GM12875 (cell line): ENCODE measurements at regions not wholly inside any gene's neighbourhood (a gene's known extent, or its start where the extent isn't known, plus 50 kb on each side); places are given as distances from the start of the nearest gene placed in this dataset.
"Not testable (repeated sequence)": the region's sequence is repeated elsewhere in the genome, so short reads cannot be mapped to it uniquely, and the experiment has no call there.

Experiments
- H3K4me3 ChIP-seq: one replicate; pipeline ENCODE4 v1.5.1; 2011; ENCODE audit warnings: low read depth, low read length, control low read depth
- CTCF ChIP-seq: IDR thresholded peaks from 2 replicates; pipeline ENCODE4 v1.5.1; 2011; ENCODE audit warnings: low read depth, mild to moderate bottlenecking, control low read depth, inconsistent platforms, low read length, moderate library complexity, borderline replicate concordance; ENCODE audit not compliant: insufficient read depth

GRCh38 chr21:22352088-22352487 is 1353.9 kb downstream of the NCAM2 start:
- H3K4me3 ChIP-seq, result no peak overlapping the region
- TF ChIP-seq CTCF, result no peak

GRCh38 chr21:22355949-22356348 is 1357.7 kb downstream of the NCAM2 start:
- TF ChIP-seq CTCF, result no peak
- H3K4me3 ChIP-seq, result no peak overlapping the region

- TF ChIP-seq CTCF, result no peak
- H3K4me3 ChIP-seq, result no peak overlapping the region
These were observed 1358.5 kb downstream of the NCAM2 start for GRCh38 chr21:22356663-22357062.

- not testable (repeated sequence) for H3K4me3 ChIP-seq
These were observed 1361.4 kb downstream of the NCAM2 start for GRCh38 chr21:22359599-22359998.

GRCh38 chr21:22363504-22363903 is 1365.3 kb downstream of the NCAM2 start:
- H3K4me3 ChIP-seq, result no peak overlapping the region
- no peak for TF ChIP-seq CTCF

- TF ChIP-seq CTCF, result no peak
These were observed 1366.0 kb downstream of the NCAM2 start for GRCh38 chr21:22364163-22364562.

GRCh38 chr21:22374218-22374969 is 1376.2 kb downstream of the NCAM2 start:
- no peak for TF ChIP-seq CTCF

More at GRCh38 chr21:22364163-22364562, 1366.0 kb downstream of the NCAM2 start:
- H3K4me3 ChIP-seq, result no peak overlapping the region

DNA sequence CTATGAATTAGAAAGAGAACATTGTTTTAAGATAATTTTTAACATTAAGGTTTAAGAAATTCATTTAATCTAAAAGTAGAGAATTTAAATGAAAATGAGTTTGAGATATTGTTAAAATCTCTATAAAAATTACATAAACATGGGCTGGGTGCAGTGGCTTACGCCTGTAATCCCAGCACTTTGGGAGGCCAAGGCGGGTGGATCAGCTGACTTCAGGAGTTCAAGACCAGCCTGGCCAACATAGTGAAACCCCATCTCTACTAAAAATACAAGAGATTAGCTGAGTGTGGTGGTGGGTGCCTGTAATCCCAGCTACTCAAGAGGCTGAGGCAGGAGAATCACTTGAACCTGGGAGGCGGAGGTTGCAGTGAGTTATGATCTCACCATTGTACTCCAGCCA is 1379.6 kb downstream of the NCAM2 start:
- H3K4me3 ChIP-seq, result not testable (repeated sequence)

More at GRCh38 chr21:22374218-22374969, 1376.2 kb downstream of the NCAM2 start:
- H3K4me3 ChIP-seq, result no peak overlapping the region
